GM10266 (cell line): ENCODE measurements at regions not wholly inside any gene's neighbourhood (a gene's known extent, or its start where the extent isn't known, plus 50 kb on each side); places are given as distances from the start of the nearest gene placed in this dataset.

Experiments
- DNase-seq: peaks from one replicate; pipeline ENCODE4 v3.0.0; 2012; ENCODE audit errors: extremely low spot score
- TF ChIP-seq, protein P1 (sequence below): IDR thresholded peaks from 2 replicates; pipeline ENCODE4 v1.5.1; 2012; ENCODE audit warnings: mild to moderate bottlenecking, low read depth; ENCODE audit not compliant: control insufficient read depth, insufficient read depth; ENCODE audit errors: missing control alignments

DNA sequence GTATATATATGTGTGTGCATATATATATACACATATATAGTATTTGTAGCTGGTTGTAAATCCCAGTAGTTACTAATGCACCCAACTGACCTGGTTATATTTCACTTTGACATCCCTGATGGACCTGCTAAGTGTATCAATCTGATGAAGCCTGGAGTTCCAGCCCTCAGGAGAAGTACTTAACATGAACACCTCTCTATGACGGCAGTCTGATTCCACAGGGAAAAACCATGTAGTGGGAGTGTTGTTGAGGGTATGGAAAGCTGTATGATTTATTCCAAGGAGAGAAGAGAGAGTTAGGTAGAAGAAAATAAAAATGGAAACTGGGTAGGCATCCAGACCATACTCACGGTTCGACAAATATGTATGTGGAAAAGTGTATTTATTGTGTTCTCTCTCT, 531.2 kb upstream of the SEMA6D start:
- TF ChIP-seq, protein P1, sequence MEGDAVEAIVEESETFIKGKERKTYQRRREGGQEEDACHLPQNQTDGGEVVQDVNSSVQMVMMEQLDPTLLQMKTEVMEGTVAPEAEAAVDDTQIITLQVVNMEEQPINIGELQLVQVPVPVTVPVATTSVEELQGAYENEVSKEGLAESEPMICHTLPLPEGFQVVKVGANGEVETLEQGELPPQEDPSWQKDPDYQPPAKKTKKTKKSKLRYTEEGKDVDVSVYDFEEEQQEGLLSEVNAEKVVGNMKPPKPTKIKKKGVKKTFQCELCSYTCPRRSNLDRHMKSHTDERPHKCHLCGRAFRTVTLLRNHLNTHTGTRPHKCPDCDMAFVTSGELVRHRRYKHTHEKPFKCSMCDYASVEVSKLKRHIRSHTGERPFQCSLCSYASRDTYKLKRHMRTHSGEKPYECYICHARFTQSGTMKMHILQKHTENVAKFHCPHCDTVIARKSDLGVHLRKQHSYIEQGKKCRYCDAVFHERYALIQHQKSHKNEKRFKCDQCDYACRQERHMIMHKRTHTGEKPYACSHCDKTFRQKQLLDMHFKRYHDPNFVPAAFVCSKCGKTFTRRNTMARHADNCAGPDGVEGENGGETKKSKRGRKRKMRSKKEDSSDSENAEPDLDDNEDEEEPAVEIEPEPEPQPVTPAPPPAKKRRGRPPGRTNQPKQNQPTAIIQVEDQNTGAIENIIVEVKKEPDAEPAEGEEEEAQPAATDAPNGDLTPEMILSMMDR: no peak
- DNase-seq: no peak

DNA sequence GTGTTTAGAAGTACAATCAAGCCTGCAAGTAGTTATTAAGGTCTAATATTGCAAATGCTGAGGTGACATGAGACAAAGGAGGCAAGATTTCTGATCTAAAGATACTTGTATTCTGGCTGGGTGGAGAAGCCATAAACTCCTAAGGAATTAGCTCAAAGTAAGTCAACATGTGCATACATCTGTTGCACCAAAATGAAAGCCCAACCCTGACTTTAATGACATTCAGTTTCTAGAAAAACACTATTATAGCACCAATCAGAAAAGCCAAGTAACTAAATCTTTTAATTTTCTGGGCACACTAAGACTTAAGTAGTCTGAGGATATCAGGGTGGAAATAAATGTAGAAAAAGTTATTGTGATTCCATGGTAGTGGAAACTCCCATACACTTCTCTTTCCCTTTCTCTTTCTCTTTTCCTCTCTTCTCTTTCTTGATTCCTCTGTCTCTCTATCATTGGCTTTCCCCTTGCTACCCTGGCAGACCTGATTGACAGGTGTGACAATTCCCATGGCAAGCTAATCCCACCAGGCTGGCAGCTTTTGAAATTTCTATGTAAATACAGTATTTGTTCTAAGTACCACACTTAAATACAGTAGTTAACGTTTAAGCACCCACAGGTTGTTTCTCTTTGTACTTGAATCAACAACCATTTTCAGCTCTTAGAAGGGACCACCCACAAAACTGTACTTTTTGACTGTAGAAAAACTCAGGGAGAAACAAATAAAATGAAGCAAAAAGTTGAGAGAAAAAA, 528.4 kb upstream of the SEMA6D start:
- no peak for DNase-seq
- TF ChIP-seq, protein P1: no peak

DNA sequence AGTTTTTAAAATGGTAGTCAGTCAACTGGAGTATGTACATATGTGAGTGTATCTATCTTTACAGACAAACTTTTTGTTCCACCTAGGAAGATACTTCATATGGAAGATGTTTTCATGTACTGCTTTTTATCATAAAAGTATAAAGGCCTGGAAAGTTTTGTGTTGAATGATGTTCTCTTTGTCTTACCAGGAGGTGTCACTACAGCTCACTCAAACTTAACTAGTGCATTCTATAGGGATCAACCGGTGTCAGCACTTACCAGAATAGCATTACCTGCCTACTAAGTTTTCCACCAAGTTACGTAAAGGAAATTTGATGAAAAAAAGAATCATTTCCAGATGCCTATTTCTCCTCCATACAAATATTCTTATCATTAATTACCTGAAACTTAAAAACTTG, 522.6 kb upstream of the SEMA6D start:
- no peak for DNase-seq

DNA sequence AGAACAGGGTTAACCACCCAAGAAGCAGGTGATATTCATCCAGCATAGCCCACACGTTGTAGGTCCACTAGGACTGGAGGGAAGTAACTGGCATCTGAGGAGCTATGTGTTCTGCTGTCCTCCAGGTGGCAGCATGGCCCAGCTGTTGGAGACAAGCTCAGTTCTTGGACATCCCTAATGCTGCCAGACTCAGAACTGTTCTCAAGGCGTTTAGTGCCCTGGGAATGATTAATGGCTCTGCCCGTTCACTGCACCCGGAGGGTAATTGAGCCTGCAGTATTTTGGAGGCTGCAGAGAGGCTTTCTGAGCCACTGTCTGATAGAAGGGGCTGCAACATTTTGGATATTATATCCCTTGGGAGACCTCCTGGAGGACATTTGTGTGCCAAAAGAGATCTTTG, 521.3 kb upstream of the SEMA6D start:
- DNase-seq: peak; percentile 57
- TF ChIP-seq, protein P1: peak; percentile 79

More for the DNA sequence above, 522.6 kb upstream of the SEMA6D start:
- TF ChIP-seq, protein P1: no peak

DNA sequence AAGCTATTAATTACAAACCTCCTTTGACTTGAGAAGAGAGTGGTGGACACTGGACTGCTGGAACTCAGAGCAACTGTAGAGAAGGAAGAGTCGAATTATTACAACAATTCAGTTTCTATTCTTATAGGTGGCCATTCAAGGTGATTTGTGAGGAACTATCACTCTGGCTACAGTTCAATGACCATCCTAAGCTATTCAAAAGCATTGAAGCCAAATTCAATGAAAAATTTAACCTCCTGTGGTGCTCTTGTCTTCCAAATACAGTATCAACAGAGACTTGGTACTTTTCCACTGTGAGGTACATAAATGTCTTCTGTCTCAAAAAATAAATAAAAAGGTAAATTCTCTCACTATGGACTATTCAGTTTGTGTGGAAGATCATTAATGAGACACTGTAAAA, 513.3 kb upstream of the SEMA6D start:
- no peak for DNase-seq
- TF ChIP-seq, protein P1: no peak

DNA sequence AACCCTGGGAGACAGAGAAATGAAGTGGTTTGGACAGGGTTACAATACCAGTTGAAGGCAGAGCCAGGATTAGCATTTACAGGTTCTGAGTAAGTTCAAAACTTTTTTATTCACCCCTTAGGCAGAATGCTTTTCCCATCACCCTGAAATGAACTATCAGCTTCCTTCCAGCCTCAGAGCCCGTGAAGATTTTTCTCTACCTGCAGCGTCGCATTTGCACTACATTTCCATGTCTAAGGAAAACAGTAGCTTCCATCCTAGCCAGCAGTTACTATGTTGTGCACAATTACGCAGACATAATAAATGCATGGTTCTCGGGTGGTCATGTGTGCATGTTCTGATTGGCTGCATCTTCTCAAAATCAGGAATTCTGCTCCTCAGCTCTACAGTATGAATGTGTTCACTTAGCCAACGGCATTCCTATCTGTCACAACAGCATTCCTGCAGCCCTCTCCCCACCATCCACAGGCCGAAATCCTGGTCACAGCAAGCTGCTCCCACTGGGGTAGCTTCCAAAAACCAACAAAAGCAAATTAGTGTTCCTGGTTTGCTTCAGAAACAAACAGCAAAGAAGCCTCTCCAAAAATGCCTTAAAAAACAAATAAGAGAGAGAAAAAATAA, 510.8 kb upstream of the SEMA6D start:
- TF ChIP-seq, protein P1: no peak
- no peak for DNase-seq

DNA sequence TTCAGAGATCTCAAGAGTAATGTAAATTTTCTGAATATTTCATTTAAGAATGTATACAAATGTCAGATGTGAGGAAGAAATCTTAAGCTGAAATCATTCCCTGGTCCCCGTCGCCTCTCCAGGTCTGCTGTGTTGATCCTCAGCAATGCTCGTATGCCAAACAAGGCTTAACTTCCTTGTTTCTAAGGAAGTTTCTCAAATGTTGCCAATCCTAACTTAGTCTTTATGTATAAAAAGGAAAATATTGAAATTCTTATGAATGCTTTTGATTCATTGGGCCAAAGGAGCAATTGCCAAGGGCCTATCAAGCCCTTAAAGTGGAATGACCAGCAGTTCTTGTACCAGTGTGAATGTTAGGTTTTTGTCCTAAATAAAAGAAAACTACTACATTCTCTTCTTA, 507.7 kb upstream of the SEMA6D start:
- no peak for DNase-seq
- TF ChIP-seq, protein P1: no peak
